Endothelial cell (in vitro differentiated cells): ENCODE measurements at regions not wholly inside any gene's neighbourhood (a gene's known extent, or its start where the extent isn't known, plus 50 kb on each side); places are given as distances from the start of the nearest gene placed in this dataset.

Source experiments
- DNase-seq: peaks from one replicate; pipeline ENCODE4 v3.0.0; 2021; ENCODE audit warnings: low spot score
- H3K27ac Mint-ChIP-seq: one replicate; pipeline ENCODE4 v1.8.0; 2021; ENCODE audit warnings: mixed read lengths, inconsistent platforms; ENCODE audit not compliant: unreplicated experiment
- H3K27me3 Mint-ChIP-seq: one replicate; pipeline ENCODE4 v1.8.0; 2021; ENCODE audit warnings: mild to moderate bottlenecking, moderate library complexity, mixed read lengths, inconsistent platforms; ENCODE audit not compliant: unreplicated experiment
- H3K36me3 Mint-ChIP-seq: one replicate; pipeline ENCODE4 v1.8.0; 2021; ENCODE audit warnings: mild to moderate bottlenecking, low read depth, mixed read lengths, inconsistent platforms; ENCODE audit not compliant: unreplicated experiment
- H3K4me1 Mint-ChIP-seq: one replicate; pipeline ENCODE4 v1.8.0; 2021; ENCODE audit warnings: mild to moderate bottlenecking, mixed read lengths, inconsistent platforms; ENCODE audit not compliant: unreplicated experiment
- H3K4me3 Mint-ChIP-seq: one replicate; pipeline ENCODE4 v1.8.0; 2021; ENCODE audit warnings: mild to moderate bottlenecking, mixed read lengths, inconsistent platforms; ENCODE audit not compliant: unreplicated experiment
- H3K9me3 Mint-ChIP-seq: one replicate; pipeline ENCODE4 v1.8.0; 2021; ENCODE audit warnings: mixed read lengths, inconsistent platforms; ENCODE audit not compliant: unreplicated experiment
- TF ChIP-seq, protein P1 (sequence below): fragments of 200-600 bp; sonication (generic); IDR thresholded peaks from one replicate; pipeline ENCODE4 v1.5.0; 2021; ENCODE audit warnings: antibody characterized with exemption; ENCODE audit not compliant: unreplicated experiment

DNA sequence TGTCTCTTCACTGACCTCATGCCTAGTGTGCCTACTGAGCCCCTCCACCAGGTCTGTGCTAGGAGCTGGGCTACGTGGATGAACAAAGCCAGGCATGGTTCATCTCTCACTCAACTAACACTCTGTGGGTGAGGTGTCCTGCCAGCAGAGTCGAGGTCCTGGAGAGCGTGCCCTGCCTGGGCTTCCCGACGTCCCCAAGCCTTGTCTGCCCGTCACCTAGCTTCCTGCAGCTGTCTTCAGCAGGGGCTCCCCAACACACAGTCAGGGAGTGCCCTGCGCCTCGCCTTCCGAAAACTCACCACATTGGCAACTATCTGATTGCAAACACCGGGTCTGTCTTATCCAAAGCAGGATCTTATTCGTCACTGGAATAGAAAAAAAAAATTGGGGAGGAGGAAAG, 167.5 kb upstream of the ZC3H12A start:
- DNase-seq: no peak
- Mint-ChIP-seq H3K27ac (no peak overlapping the region), H3K27me3 (peaks cover 11% of the 10 kb centered on the region), H3K4me1 (no peaks in the 10 kb centered on the region), H3K36me3 (no peaks in the 10 kb centered on the region), H3K4me3 (no peak overlapping the region), H3K9me3 (no peaks in the 10 kb centered on the region)
- TF ChIP-seq, protein P1, sequence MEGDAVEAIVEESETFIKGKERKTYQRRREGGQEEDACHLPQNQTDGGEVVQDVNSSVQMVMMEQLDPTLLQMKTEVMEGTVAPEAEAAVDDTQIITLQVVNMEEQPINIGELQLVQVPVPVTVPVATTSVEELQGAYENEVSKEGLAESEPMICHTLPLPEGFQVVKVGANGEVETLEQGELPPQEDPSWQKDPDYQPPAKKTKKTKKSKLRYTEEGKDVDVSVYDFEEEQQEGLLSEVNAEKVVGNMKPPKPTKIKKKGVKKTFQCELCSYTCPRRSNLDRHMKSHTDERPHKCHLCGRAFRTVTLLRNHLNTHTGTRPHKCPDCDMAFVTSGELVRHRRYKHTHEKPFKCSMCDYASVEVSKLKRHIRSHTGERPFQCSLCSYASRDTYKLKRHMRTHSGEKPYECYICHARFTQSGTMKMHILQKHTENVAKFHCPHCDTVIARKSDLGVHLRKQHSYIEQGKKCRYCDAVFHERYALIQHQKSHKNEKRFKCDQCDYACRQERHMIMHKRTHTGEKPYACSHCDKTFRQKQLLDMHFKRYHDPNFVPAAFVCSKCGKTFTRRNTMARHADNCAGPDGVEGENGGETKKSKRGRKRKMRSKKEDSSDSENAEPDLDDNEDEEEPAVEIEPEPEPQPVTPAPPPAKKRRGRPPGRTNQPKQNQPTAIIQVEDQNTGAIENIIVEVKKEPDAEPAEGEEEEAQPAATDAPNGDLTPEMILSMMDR: no peak

DNA sequence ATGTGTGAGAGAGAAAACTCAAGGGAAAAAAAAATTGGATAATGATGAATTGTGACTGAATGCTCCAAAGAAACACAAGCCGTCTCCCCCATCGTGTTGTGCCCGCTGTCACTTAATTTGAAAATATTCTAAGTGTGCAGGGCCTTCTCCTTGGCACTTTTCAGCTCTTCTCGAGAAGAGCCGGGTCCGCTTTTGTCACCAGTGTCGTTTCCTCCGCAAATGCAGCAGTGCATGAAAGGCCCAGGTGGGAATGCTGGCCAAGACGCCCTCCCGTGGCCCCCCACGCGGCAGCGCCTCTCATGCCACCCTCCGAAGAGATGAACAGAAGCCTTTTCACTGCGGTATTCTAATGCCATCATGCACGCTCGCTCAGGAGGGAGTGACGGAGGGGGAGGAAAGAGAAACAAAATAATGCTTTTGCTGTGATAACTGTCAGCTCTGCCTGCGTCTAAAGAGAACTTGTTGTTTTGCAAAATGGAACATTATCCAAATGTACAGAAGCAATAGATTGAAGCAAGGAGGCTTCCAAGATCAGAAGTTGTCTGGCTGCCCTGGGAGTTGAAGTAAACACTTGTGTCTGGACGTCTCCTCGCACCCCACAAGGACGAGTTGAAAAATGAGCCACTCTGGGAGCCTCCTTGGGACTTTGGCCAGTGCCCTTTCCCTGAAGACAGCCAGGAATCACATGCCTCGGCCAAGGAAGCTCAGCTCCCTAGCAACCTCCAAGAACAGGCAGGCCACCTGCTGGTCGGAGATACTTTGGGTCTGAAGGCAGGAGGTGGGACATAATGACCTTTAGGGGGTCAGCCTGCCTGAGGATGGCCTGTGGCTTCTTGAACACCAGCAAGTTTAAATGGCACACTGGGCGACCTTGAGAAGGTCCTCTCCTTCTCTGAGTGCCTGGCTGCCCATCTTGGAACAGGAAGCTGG, 166.1 kb upstream of the ZC3H12A start:
- Mint-ChIP-seq H3K27me3 (peaks cover 11% of the 10 kb centered on the region), H3K4me3 (no peak overlapping the region), H3K9me3 (no peaks in the 10 kb centered on the region), H3K27ac (no peak overlapping the region), H3K4me1 (no peaks in the 10 kb centered on the region), H3K36me3 (no peaks in the 10 kb centered on the region)
- no peak for DNase-seq
- TF ChIP-seq, protein P1: no peak

DNA sequence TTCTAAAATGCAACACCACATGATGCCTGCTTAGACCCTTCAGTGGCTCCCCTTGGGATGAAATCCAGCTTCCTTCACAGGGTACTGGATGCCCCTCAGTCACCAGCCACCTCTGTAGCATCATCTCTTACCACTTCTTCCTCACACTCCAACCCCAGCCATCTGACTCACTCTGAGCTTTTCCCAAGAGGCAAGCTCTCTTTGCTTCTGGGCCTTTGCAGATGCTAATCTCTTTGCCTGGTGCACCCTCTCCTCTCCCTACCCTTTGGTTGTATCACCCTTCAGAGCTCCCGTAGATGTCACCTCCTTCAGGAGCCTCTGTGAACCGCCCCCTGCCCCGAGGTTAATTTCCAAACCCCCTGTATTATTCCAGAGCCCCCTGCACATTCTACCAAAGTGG, 164.8 kb upstream of the ZC3H12A start:
- H3K4me1 Mint-ChIP-seq: no peaks in the 10 kb centered on the region
- TF ChIP-seq, protein P1: no peak
- H3K4me3 Mint-ChIP-seq: no peak overlapping the region
- peaks cover 11% of the 10 kb centered on the region for H3K27me3 Mint-ChIP-seq
- no peaks in the 10 kb centered on the region for H3K36me3 Mint-ChIP-seq
- DNase-seq: no peak
- H3K9me3 Mint-ChIP-seq: no peaks in the 10 kb centered on the region
- no peak overlapping the region for H3K27ac Mint-ChIP-seq

DNA sequence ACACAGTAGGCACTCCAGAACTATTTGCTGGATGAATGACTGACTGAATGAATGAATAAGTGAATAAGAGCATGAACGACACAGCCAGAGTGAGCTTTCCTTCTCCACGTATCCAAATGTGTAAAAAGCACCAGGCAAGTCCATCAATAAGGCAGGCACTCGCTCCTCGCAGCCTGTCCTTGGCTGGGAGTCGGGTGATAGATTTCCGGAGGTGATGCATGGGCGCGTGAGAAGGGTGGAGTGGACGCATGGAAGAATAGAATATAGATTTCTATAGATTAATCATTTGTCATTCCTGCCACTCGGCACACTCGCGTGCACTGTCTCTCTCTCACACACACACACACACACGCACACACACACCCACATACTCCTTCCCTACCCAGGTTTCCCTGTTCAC, 164.3 kb upstream of the ZC3H12A start:
- TF ChIP-seq, protein P1: no peak
- no peaks in the 10 kb centered on the region for H3K9me3 Mint-ChIP-seq
- no peaks in the 10 kb centered on the region for H3K36me3 Mint-ChIP-seq
- DNase-seq: no peak
- H3K27me3 Mint-ChIP-seq: peaks cover 11% of the 10 kb centered on the region
- no peaks in the 10 kb centered on the region for H3K4me1 Mint-ChIP-seq
- H3K4me3 Mint-ChIP-seq: no peak overlapping the region
- no peak overlapping the region for H3K27ac Mint-ChIP-seq

DNA sequence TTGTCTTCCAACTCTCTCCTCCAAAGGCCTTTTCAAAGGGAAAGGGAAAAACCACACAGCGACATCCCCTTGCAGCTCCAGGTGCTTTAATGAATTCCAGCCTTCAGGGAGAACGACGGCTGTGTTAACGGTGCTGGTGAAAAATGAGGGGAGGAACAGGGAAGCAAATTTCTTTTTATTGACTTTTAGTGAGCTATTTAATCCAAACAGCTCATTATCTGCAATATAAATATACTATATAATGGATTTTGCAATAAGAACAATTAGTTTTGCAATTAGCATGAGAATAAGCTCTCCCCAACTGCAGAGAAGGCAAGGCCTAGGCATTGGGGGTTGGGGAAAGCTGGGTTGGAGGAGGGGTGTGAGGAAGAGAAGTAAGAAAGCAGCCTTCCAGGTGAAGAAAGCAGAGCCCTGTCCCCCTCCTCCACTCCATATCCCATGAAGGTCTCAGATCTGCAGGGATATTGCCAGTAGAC, 159.0 kb upstream of the ZC3H12A start:
- H3K9me3 Mint-ChIP-seq: no peaks in the 10 kb centered on the region
- TF ChIP-seq, protein P1: no peak
- H3K36me3 Mint-ChIP-seq: no peaks in the 10 kb centered on the region
- H3K4me3 Mint-ChIP-seq: no peak overlapping the region
- no peak overlapping the region for H3K27ac Mint-ChIP-seq
- H3K27me3 Mint-ChIP-seq: peaks cover 5% of the 10 kb centered on the region
- no peaks in the 10 kb centered on the region for H3K4me1 Mint-ChIP-seq
- DNase-seq: no peak
